GM18505 (cell line): ENCODE measurements at regions not wholly inside any gene's neighbourhood (a gene's known extent, or its start where the extent isn't known, plus 50 kb on each side); places are given as distances from the start of the nearest gene placed in this dataset.
"Not testable (repeated sequence)": the region's sequence is repeated elsewhere in the genome, so short reads cannot be mapped to it uniquely, and the experiment has no call there.

Experiments
- ATAC-seq: cut with Tn5 transposase; IDR thresholded peaks from one replicate; pipeline ENCODE4 v1.9.1; 2021; ENCODE audit not compliant: unreplicated experiment
- POLR2A ChIP-seq: IDR thresholded peaks from 4 replicates; pipeline ENCODE4 v1.6.1; 2011; ENCODE audit warnings: borderline replicate concordance; ENCODE audit not compliant: insufficient read depth, insufficient read length; ENCODE audit errors: extremely low read depth

DNA sequence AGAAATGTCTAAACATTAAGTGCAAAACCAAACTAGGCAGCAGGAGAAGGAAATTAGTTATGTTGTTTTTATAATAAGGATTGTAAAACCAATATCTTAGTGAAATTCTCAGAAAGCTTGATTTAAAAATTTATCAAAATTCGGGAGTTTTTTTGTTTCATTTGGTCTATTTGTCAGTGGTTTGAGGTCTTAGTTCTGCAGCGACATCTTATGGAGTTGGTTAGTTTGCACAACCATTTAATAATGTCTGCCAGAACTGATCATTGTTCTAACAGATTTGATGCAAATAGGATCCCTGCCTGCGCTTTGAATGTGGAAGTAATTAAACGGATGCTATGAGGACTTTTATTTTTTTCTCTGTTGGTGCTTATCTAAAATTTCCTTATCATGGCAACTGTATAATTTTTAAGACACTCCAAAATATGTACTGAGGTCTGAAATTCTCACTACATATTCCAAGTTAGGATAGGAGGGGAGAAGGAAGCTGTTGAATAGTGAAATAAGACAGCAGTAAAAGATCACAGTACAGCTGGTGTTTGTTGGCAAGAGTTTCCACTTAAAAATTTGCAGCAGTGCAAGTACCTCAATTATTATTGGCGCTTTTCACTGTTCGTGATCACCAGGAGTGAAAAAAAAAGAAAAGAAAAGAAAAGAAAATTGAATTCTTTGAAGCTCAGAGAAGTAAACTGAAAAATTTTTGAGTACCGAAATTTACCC lies 2521.4 kb downstream of the ARAP2 start:
- no peak for ATAC-seq
- no peak for TF ChIP-seq POLR2A

DNA sequence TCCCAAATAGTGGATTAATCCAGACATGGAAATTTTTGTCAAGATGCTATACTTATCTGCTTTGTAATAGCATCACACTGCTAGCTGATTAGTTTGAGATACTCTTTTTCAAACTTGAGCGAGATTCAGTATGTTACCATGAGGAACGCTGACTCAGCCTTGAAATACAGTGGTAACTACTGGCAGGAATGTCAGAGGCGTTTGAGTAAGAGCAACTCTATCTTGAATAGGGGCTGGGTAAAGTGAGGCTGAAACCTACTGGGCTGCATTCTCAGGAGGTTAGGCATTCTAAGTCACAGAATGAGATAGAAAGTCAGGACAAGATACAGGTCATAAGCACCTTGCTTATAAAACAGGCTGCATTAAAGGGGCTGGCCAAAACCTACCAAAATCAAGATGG lies 2519.6 kb downstream of the ARAP2 start:
- no peak for TF ChIP-seq POLR2A
- no peak for ATAC-seq

DNA sequence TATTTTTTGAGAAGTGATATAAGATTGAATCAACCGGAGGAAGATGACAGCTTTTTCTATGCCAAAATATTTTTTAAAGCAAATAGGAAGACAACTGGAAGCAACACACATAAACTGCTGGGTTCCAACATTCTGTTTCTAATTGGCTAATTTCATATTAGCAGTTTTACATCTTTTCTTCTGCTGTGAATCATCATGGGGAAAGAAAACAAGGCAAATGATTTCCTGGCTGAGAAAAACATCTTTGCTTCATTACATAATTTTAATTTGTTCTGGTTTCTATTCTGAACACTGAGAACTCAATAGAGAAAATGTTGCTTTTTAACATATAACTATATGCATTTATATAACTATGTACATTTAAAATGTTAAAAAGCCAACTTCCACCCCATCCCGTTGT lies 2518.5 kb downstream of the ARAP2 start:
- no peak for TF ChIP-seq POLR2A
- ATAC-seq, result no peak

DNA sequence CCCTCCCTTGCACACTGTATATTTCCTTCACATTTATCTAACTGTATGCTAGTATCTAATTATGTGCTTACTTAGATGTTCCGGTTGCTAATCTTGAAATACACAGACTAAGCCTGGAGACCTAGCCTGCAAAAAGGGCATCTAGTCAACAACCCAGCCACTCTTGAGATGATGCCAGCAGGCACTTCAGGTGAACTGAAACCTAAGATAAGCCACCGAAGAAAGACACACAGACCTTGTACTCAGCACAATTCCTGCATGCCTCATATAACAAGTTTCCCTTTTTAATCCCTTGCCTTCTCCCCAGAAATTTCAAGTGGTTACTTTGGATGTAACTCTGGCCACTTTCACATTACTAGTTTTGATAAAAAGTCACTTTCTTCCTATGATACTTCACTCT lies 2506.6 kb downstream of the ARAP2 start:
- no peak for TF ChIP-seq POLR2A
- no peak for ATAC-seq

DNA sequence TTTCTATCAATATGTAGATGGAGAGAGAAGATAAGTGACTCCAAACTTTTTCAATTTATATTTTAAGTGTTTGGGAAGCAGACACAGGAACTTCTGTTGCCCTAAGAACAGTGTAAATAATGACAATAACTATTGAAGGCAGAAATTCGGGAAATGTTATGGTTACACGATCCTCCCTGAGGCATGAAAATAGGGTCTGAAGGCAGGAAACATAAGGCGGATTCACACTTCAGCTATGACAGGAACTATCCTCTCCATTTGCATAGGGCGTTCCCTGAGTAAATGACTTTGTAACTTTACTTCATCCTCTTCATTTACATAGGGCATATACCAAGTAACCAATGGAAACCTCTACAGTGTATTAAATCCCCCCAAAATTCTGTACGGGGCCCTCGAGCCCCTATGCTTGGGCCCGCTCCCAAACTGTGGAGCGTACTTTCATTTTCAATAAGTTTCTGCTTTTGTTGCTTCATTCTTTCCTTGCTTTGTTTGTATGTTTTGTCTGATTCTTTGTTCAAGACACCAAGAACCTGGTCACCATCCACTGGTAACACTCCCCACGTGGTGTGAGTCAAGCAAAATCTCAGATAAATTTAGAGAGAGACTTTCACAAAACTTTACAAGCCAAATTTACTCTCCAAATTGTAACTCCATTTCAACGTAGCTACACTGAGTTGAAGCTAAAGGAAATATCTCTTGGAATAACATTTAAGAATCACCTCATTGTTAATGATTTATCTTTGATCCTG lies 2504.3 kb downstream of the ARAP2 start:
- no peak for TF ChIP-seq POLR2A
- no peak for ATAC-seq

DNA sequence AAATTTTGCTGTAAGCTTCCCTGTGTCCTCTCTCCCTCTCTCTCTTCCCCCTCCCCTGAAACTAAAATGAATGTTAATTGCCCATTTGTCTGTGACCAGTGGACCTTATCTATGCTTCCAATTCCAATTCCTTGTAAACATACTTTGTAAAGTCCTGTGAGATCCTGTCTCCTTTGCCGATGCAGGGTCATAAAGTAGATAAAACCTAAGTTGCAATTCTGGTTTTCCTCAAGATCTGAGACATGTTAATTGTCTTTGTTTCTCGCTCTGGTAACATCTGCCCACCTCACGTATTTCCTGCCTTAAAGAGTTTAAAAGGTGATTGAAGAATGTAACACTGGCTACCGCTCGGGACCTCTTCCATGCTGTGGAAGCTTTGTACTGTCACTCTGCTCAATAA lies 2503.4 kb downstream of the ARAP2 start:
- not testable (repeated sequence) for ATAC-seq

DNA sequence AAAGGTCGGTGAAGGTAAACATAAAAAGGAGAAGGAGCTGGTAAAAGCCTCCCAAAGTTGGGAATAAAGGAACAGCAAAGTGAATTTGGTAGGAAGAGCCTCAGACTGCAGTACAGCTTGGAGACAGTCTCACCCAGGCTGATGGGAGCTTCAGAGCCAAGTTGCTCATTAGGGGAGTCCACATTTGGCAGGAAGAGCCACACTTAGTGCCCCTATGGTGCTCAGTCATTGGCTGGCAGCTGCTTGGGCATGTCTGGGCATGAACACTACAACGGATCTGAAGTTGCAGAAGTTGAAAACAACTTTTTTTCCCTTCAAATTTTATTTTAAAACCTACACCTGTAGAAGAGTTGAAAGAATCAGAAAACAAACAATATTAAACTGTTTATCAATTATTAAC lies 2497.3 kb downstream of the ARAP2 start:
- TF ChIP-seq POLR2A, result no peak
- no peak for ATAC-seq

DNA sequence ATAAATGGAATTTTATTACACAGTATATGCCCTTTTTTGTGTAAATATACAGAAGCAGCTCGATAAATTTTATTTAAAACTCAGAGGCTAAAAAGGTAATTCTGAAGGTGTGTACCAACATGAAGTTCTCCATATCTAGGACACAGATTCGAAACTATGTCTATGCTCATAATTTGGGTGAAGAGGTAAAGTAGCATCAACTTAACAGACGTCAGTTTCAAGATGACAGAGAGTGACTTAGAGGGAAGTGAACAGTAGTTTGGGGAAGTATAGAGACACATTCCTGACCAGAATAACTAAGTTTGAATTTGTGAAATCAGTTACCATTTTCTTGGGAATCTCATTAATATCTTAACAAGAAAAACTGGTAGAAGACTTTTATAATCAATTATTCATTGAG lies 2493.3 kb downstream of the ARAP2 start:
- ATAC-seq, result no peak
- TF ChIP-seq POLR2A, result no peak

DNA sequence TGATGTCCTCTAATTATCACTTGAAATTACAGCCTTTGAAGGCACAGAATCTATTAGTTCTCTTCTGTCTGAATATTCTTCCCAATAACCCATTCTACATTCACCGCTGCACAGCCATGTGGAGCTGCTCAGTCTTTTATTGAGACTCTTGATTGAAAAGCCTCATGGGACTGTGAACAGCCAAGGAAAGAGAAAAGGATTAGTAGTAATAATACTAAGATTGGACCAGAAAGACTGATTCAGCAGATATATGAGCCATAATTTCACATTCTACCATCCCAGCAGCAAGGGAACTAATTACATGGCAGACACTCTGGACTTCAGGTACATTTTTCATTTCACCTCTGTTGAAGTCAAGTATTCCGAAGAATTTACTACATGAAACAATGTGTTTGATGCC lies 2471.7 kb downstream of the ARAP2 start:
- no peak for TF ChIP-seq POLR2A
- ATAC-seq, result no peak

DNA sequence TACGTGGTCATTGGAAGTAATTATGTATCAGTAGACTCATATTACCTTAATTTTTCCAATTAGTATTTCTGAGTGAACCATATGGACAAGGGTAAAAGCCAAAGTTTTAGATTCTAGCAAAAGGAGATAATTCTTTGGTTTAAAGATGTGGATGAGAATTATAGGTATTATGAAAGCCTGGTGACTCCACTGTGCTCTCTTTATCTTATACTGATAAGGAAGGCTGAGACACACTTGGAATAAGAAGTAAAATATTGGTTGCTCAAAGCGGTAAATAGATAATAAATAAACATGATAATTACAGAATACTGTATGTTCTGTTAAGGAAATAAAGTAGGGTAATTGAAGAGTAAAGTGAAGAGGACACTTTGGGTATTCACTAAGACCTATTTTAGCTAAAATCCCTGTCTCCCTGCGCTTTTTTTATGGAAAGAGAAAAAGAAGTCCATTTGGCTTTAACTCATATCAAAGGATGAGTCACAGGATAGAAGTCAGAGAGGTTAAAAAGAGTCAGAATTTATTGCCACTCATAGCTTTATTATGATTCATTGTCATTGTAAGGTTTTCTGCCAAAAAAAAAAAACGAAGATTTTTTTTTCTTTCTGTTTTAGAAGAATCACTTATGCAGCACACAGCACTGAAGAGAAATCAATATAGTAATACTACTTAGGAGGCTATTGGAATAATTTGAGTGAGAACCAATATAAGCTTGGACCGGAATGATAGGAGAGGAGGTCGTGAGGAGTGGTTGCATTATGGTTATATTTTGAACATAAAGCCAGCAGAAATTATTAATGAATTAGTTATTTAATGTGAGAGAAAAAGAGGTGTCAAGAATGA lies 2463.1 kb downstream of the ARAP2 start:
- TF ChIP-seq POLR2A, result no peak
- no peak for ATAC-seq

DNA sequence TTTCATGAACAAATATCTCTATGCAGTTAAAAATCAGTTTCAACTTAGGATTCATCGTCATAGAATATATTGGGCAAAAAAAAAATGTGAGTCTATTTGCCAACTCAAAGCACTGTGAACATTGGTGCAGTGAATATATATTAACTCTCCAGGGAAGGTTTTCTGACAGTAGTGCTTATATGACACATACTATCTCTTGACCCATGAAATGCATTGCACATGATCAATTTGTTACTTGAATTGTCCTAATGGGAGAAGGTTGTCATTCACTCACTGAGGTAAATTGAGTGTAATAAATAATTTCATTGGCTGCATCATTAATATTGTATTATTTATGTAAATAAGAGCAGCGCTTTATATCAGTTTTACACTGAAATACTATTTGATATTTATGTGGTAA lies 2458.5 kb downstream of the ARAP2 start:
- no peak for ATAC-seq
- no peak for TF ChIP-seq POLR2A

DNA sequence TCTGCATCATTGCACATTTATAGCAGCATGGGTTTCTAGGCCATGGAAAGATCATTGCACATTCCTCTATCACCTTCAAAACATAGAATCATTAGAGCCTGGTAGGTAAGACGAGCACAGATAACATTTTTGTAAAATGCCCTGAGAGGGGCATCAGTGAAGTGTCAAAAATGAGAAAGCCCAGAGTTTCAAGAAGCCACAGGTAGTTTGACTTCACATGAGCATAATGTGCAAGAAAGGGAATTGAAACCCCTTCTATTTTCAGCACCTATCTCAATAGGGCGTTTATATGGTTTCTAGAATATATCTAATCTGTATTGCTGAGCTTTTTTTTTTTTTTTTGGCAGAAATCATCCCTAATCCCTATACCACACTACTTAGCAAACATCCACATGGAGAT lies 2441.7 kb downstream of the ARAP2 start:
- no peak for ATAC-seq
- no peak for TF ChIP-seq POLR2A

DNA sequence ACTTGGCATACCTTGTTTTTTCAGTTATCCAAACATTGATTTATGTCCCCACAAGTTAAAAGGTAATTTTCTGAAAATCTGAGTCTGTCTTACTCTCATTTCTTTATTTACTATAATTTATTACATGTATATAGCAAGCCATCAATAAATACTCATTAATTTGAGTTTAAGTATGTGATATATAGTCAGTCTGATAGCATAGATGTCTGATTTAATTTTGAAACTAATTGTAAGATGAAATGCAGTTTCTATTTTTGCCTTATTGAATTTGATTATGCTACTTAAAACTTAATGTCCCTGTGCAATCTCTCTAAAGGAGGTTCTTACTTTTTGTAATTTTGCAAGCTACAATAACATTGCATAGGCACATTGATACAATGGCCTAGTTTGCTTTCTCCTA lies 2418.6 kb downstream of the ARAP2 start:
- ATAC-seq, result no peak
- no peak for TF ChIP-seq POLR2A

DNA sequence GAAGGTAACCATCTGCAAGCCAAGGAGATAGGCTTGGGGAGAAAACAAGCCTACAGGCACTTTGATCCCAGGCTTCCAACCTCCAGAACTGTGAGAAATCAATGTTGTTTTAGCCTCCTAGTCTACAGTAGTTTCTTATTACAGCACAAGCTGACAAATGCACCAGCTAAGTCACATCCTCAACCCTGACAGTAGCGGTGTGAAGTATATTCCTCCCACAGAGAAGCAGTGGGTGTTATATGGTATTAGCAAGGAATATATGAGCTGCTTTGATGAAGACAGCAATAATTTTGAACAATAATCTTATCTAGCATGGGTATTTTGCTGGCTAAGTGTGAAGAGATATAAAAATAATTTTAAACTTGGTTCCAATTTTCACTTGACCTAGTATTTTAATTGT lies 2415.0 kb downstream of the ARAP2 start:
- not testable (repeated sequence) for ATAC-seq
